ENCODE measurements at regions not wholly inside any gene's neighbourhood (a gene's known extent, or its start where the extent isn't known, plus 50 kb on each side); places are given as distances from the start of the nearest gene placed in this dataset.

GRCh38 chr12:118742431-118742830, 238.9 kb upstream of the SRRM4 start:
- Histone ChIP-seq H3K9me3 (ENCODE audit: low read length) (no peaks in the 10 kb centered on the region), H3K27ac (ENCODE audit: low read length) (no peak overlapping the region), H3K9me2 (ENCODE audit: insufficient read depth, low read length) (no peaks in the 10 kb centered on the region), H3K79me2 (replicated peaks; ENCODE audit: insufficient read depth, low read length) (no peaks in the 10 kb centered on the region), H4K20me1 (ENCODE audit: insufficient read depth) (no peaks in the 10 kb centered on the region), H3K9ac (ENCODE audit: low read length) (no peak overlapping the region), H2AFZ (ENCODE audit: low read depth, low read length) (no peak overlapping the region), H3F3A (ENCODE audit: insufficient read depth, low read length, poor library complexity, severe bottlenecking) (no peaks in the 10 kb centered on the region), H3K36me3 (ENCODE audit: insufficient read depth, low read length) (no peaks in the 10 kb centered on the region), H3K4me2 (ENCODE audit: low read length) (no peak overlapping the region), H3K4me3 (ENCODE audit: low read length) (no peak overlapping the region), H3K27me3 (ENCODE audit: insufficient read depth, low read depth, low read length) (no peaks in the 10 kb centered on the region)
- TF ChIP-seq REST (IDR thresholded peaks at IDR 0.05; ENCODE audit: borderline replicate concordance) = no peak
- no peak for TF ChIP-seq SMC3 (conservative IDR thresholded peaks at IDR 0.05; ENCODE audit: poor library complexity)
- TF ChIP-seq EP300 (conservative IDR thresholded peaks at IDR 0.05; ENCODE audit: poor library complexity, severe bottlenecking) = no peak
- TF ChIP-seq TAF1 (IDR thresholded peaks at IDR 0.05; ENCODE audit: low read depth) = no peak

DNA sequence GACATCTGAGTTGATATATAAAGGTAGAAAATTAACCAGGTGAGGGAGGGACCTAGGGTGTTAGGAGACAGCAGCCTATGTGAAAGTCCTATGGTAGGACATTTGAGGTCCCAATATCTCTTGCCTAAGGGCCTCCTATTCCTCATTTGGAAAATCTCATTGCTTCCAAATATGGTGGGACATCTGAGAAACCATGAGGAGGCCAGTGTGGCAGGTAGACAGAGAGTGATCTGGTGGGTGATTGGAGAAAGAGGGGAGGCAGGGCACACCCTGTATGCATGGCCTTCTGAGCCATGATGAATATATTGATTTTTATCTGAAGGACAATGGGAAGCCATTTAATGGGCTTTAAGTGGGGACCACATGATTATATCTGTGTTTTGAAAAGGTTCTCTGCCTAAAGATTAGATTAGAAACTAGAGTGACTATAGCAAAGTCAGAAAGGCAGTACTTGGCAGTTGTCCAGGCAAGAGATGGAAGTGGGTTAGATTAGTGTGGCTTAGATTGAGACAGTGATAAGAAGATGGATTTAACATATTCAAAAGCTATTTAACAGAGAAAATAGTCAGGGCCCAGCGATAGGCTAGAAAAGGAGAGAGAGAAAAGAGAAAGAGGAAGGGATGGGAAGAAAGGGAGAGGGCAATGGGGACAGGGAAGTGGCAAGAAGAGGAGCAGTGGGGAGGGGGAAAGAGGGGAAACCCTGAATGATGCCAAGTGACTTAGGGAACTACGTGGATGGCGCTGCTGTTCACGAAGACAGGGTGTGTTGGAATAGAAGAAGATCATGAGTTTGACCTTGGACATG, 237.2 kb upstream of the SRRM4 start:
- Histone ChIP-seq H3K9me2 (ENCODE audit: insufficient read depth, low read length) (no peaks in the 10 kb centered on the region), H4K20me1 (ENCODE audit: insufficient read depth) (no peaks in the 10 kb centered on the region), H3K4me2 (ENCODE audit: low read length) (no peak overlapping the region), H3K79me2 (replicated peaks; ENCODE audit: insufficient read depth, low read length) (no peaks in the 10 kb centered on the region), H2AFZ (ENCODE audit: low read depth, low read length) (no peak overlapping the region), H3F3A (ENCODE audit: insufficient read depth, low read length, poor library complexity, severe bottlenecking) (no peaks in the 10 kb centered on the region), H3K9ac (ENCODE audit: low read length) (no peak overlapping the region), H3K9me3 (ENCODE audit: low read length) (no peaks in the 10 kb centered on the region), H3K27ac (ENCODE audit: low read length) (no peak overlapping the region), H3K27me3 (ENCODE audit: insufficient read depth, low read depth, low read length) (no peaks in the 10 kb centered on the region), H3K36me3 (ENCODE audit: insufficient read depth, low read length) (no peaks in the 10 kb centered on the region), H3K4me3 (ENCODE audit: low read length) (no peak overlapping the region)
- no peak for TF ChIP-seq CTCF (IDR thresholded peaks at IDR 0.05; ENCODE audit: poor library complexity, severe bottlenecking)
- no peak for TF ChIP-seq TAF1 (IDR thresholded peaks at IDR 0.05; ENCODE audit: low read depth)
- no peak for TF ChIP-seq REST (IDR thresholded peaks at IDR 0.05; ENCODE audit: borderline replicate concordance)
- TF ChIP-seq SMC3 (conservative IDR thresholded peaks at IDR 0.05; ENCODE audit: poor library complexity) = no peak
- no peak for TF ChIP-seq POLR2AphosphoS5 (IDR thresholded peaks at IDR 0.05)
- no peak for TF ChIP-seq EP300 (conservative IDR thresholded peaks at IDR 0.05; ENCODE audit: poor library complexity, severe bottlenecking)
- TF ChIP-seq RAD21 (conservative IDR thresholded peaks at IDR 0.05) = no peak
- TF ChIP-seq MXI1 (conservative IDR thresholded peaks at IDR 0.05; ENCODE audit: poor library complexity, severe bottlenecking) = no peak
- no peak for TF ChIP-seq EZH2 (IDR thresholded peaks at IDR 0.05; ENCODE audit: borderline replicate concordance, insufficient read depth, low read length, poor library complexity, severe bottlenecking)
